HCT116 (cell line): ENCODE measurements at regions not wholly inside any gene's neighbourhood (a gene's known extent, or its start where the extent isn't known, plus 50 kb on each side); places are given as distances from the start of the nearest gene placed in this dataset.

Experiments used
- CBX3 ChIP-seq: IDR thresholded peaks from 2 replicates; pipeline ENCODE4 v1.6.1; 2012; ENCODE audit warnings: low read depth
- CEBPB ChIP-seq: IDR thresholded peaks from 2 replicates; pipeline ENCODE4 v1.6.1; 2012; ENCODE audit warnings: low read depth
- EZH2 ChIP-seq: fragments of 200-600 bp; sonication (generic); IDR thresholded peaks from 2 replicates; pipeline ENCODE4 v1.6.1; 2017; ENCODE audit warnings: antibody characterized with exemption, mixed run types
- EZH2phosphoT487 ChIP-seq: fragments of 200-600 bp; IDR thresholded peaks from 2 replicates; pipeline ENCODE4 v1.6.1; 2018; ENCODE audit warnings: antibody characterized with exemption, borderline replicate concordance
- JUND ChIP-seq: IDR thresholded peaks from 2 replicates; pipeline ENCODE4 v1.6.1; 2012
- POLR2A ChIP-seq: IDR thresholded peaks from 2 replicates; pipeline ENCODE4 v1.7.0; 2011; ENCODE audit warnings: borderline replicate concordance; ENCODE audit not compliant: insufficient read depth, insufficient read length; ENCODE audit errors: extremely low read depth
- RAD21 ChIP-seq: IDR thresholded peaks from 2 replicates; pipeline ENCODE4 v1.6.1; 2012; ENCODE audit warnings: low read depth, mild to moderate bottlenecking
- SIN3A ChIP-seq: IDR thresholded peaks from 2 replicates; pipeline ENCODE4 v1.6.1; 2012; ENCODE audit warnings: low read depth
- TCF7L2 ChIP-seq: IDR thresholded peaks from 2 replicates; pipeline ENCODE4 v1.7.0; 2011; ENCODE audit warnings: borderline replicate concordance, inconsistent platforms; ENCODE audit not compliant: insufficient read depth, insufficient read length; ENCODE audit errors: extremely low read depth
- ZFX ChIP-seq: fragments of 450-650 bp; IDR thresholded peaks from 2 replicates; pipeline ENCODE4 v1.6.1; 2017
- ZNF274 ChIP-seq: fragments of 200-500 bp; sonication (Bioruptor generic); IDR thresholded peaks from 2 replicates; pipeline ENCODE4 v1.6.1; 2014; ENCODE audit warnings: mild to moderate bottlenecking, low read depth, low read length, inconsistent platforms
- TF ChIP-seq, protein P1 (sequence below), 3 experiments: fragments of 200-600 bp in 1 of 3; sonication (generic) in 1 of 3; IDR thresholded peaks in 2 of 3; conservative IDR thresholded peaks in 1 of 3; 2 replicates each; pipeline ENCODE4 v1.5.1; 2012 to 2017; ENCODE audit warnings: low read depth in 2 of 3, low read length in 2 of 3, antibody characterized with exemption in 1 of 3, borderline replicate concordance in 1 of 3, control low read depth in 1 of 3, mild to moderate bottlenecking in 1 of 3, mixed read lengths in 1 of 3, mixed run types in 1 of 3, moderate library complexity in 1 of 3; ENCODE audit not compliant: insufficient read depth in 1 of 3
- TF ChIP-seq, protein P2 (sequence below): IDR thresholded peaks from 2 replicates; pipeline ENCODE4 v1.6.1; 2012; ENCODE audit warnings: low read depth
- TF ChIP-seq, protein P3 (sequence below): IDR thresholded peaks from 2 replicates; pipeline ENCODE4 v1.6.1; 2012

DNA sequence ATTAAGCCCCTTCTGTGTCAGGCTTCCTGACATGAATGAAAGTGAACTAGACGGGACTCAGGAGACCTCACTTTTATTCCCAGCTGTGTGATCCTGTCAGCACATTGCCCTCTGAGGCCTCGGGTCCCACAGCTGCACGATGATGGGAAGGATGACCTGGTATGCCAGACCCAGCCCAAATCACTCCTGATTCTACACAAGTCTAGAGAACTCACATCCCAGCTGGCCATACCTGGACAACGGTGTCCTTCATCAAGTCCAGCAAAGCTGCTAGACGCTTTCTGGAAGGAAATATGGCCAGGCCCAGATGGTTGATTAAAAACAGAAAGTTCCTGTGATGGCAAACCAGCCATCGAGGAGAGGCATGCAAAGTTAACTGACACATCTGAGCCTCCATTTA, 118.0 kb upstream of the FSTL4 start:
- TF ChIP-seq, protein P1, sequence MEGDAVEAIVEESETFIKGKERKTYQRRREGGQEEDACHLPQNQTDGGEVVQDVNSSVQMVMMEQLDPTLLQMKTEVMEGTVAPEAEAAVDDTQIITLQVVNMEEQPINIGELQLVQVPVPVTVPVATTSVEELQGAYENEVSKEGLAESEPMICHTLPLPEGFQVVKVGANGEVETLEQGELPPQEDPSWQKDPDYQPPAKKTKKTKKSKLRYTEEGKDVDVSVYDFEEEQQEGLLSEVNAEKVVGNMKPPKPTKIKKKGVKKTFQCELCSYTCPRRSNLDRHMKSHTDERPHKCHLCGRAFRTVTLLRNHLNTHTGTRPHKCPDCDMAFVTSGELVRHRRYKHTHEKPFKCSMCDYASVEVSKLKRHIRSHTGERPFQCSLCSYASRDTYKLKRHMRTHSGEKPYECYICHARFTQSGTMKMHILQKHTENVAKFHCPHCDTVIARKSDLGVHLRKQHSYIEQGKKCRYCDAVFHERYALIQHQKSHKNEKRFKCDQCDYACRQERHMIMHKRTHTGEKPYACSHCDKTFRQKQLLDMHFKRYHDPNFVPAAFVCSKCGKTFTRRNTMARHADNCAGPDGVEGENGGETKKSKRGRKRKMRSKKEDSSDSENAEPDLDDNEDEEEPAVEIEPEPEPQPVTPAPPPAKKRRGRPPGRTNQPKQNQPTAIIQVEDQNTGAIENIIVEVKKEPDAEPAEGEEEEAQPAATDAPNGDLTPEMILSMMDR (IDR thresholded peaks at IDR 0.05 in 2 of 3, conservative IDR thresholded peaks at IDR 0.05 in 1 of 3; ENCODE audit: borderline replicate concordance in 1 of 3, insufficient read depth in 1 of 3, low read depth in 2 of 3, low read length in 2 of 3) = no peak
- TF ChIP-seq SIN3A = no peak
- TF ChIP-seq POLR2A = no peak
- no peak for TF ChIP-seq JUND
- TF ChIP-seq RAD21 = no peak
- no peak for TF ChIP-seq CEBPB
- no peak for TF ChIP-seq CBX3
- TF ChIP-seq, protein P2, sequence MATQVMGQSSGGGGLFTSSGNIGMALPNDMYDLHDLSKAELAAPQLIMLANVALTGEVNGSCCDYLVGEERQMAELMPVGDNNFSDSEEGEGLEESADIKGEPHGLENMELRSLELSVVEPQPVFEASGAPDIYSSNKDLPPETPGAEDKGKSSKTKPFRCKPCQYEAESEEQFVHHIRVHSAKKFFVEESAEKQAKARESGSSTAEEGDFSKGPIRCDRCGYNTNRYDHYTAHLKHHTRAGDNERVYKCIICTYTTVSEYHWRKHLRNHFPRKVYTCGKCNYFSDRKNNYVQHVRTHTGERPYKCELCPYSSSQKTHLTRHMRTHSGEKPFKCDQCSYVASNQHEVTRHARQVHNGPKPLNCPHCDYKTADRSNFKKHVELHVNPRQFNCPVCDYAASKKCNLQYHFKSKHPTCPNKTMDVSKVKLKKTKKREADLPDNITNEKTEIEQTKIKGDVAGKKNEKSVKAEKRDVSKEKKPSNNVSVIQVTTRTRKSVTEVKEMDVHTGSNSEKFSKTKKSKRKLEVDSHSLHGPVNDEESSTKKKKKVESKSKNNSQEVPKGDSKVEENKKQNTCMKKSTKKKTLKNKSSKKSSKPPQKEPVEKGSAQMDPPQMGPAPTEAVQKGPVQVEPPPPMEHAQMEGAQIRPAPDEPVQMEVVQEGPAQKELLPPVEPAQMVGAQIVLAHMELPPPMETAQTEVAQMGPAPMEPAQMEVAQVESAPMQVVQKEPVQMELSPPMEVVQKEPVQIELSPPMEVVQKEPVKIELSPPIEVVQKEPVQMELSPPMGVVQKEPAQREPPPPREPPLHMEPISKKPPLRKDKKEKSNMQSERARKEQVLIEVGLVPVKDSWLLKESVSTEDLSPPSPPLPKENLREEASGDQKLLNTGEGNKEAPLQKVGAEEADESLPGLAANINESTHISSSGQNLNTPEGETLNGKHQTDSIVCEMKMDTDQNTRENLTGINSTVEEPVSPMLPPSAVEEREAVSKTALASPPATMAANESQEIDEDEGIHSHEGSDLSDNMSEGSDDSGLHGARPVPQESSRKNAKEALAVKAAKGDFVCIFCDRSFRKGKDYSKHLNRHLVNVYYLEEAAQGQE = no peak
- no peak for TF ChIP-seq EZH2
- TF ChIP-seq, protein P3, sequence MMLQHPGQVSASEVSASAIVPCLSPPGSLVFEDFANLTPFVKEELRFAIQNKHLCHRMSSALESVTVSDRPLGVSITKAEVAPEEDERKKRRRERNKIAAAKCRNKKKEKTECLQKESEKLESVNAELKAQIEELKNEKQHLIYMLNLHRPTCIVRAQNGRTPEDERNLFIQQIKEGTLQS = no peak
- no peak for TF ChIP-seq EZH2phosphoT487
- TF ChIP-seq TCF7L2 = no peak
- no peak for TF ChIP-seq ZFX
- no peak for TF ChIP-seq ZNF274
